ENCODE measurements at regions not wholly inside any gene's neighbourhood (a gene's known extent, or its start where the extent isn't known, plus 50 kb on each side); places are given as distances from the start of the nearest gene placed in this dataset.

DNA sequence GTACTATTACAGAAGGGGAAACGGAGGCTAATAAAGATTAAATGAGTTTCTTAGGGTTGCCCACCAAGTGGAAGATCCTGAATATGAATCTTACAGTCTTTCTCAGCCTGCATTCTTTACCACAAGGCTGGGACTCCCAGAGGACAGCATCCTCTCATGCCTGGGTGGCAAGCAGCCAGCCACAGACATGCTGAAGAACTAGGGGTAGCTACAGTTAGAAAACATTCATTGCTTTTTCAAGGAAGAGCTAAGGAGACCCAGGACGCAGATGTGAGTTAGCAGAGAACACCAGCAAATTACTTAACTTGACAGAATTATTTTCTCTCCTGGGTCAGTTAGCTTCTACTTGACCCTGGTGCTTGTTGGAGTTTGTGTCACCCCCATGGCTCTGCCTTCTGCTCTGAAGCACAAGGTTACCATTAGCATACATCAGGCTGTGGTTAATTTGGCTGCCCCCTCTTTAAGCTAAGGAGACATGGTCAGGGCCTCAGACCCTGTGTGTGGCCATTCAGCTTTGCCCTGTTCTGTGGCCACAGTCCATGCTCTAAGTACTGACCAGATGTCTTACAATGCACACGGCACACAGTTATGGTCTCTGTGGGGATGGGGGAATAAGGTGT, 132.3 kb upstream of the TNP1 start:
- DNase-seq (no peak), ATAC-seq (ENCODE audit: low read depth) (no peak)
- no peaks in the 10 kb centered on the region for H3K9me3 Mint-ChIP-seq (ENCODE audit: insufficient read depth)
- Histone ChIP-seq H3K9me3 (ENCODE audit: control extremely low read depth in 1 of 3, control insufficient read depth in 2 of 3, insufficient read depth in 1 of 3, low read length in 2 of 3) (no peaks in the 10 kb centered on the region), H2AFZ (ENCODE audit: insufficient read depth, low read depth, low read length, poor library complexity, severe bottlenecking) (no peak overlapping the region), H3K27ac (ENCODE audit: low read length in 2 of 2) (no peak overlapping the region), H3K4me3 (ENCODE audit: control extremely low read depth in 1 of 5, extremely low read depth in 1 of 5, insufficient read depth in 1 of 5, low read depth in 2 of 5, low read length in 4 of 5) (no peak overlapping the region), H3K79me2 (ENCODE audit: control insufficient read depth, insufficient read depth, low read length) (no peaks in the 10 kb centered on the region), H4K20me1 (ENCODE audit: control insufficient read depth, insufficient read depth, low read length, poor library complexity, severe bottlenecking) (no peaks in the 10 kb centered on the region), H3K36me3 (replicated peaks in 1 of 2; ENCODE audit: control extremely low read depth in 1 of 2, control insufficient read depth in 1 of 2, extremely low read depth in 1 of 2, insufficient read depth in 2 of 2, low read length in 1 of 2) (no peaks in the 10 kb centered on the region), H3K27me3 (replicated peaks in 1 of 4; ENCODE audit: control extremely low read depth in 1 of 4, control insufficient read depth in 3 of 4, insufficient read depth in 4 of 4, low read length in 3 of 4) (no peaks in the 10 kb centered on the region), H3K4me2 (replicated peaks; ENCODE audit: low read depth, low read length, poor library complexity, severe bottlenecking) (no peak overlapping the region), H3K9ac (ENCODE audit: low read length) (no peak overlapping the region), H3K4me1 (ENCODE audit: control insufficient read depth in 2 of 2, insufficient read depth in 2 of 2, low read length in 2 of 2) (no peaks in the 10 kb centered on the region)
- H3K4me3 Mint-ChIP-seq: no peak overlapping the region
- H3K27me3 Mint-ChIP-seq: peaks cover 8% of the 10 kb centered on the region
- CTCF ChIA-PET: interaction anchor here (0.7 kb wide), 1 partner anchor 25 kb away, joined by 3 read pairs; no protein-coding TSS in a partner anchor
- 100% methylated on average over 2 of the region's 3 CpGs for WGBS (ENCODE audit: insufficient coverage)
- POLR2A ChIA-PET: no interaction called here
- H3K4me1 Mint-ChIP-seq: no peaks in the 10 kb centered on the region
- no peak for TF ChIP-seq EZH2 (IDR thresholded peaks at IDR 0.05; ENCODE audit: borderline replicate concordance, insufficient read depth, low read depth, low read length, poor library complexity, severe bottlenecking)
- TF ChIP-seq, protein P1, sequence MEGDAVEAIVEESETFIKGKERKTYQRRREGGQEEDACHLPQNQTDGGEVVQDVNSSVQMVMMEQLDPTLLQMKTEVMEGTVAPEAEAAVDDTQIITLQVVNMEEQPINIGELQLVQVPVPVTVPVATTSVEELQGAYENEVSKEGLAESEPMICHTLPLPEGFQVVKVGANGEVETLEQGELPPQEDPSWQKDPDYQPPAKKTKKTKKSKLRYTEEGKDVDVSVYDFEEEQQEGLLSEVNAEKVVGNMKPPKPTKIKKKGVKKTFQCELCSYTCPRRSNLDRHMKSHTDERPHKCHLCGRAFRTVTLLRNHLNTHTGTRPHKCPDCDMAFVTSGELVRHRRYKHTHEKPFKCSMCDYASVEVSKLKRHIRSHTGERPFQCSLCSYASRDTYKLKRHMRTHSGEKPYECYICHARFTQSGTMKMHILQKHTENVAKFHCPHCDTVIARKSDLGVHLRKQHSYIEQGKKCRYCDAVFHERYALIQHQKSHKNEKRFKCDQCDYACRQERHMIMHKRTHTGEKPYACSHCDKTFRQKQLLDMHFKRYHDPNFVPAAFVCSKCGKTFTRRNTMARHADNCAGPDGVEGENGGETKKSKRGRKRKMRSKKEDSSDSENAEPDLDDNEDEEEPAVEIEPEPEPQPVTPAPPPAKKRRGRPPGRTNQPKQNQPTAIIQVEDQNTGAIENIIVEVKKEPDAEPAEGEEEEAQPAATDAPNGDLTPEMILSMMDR (IDR thresholded peaks at IDR 0.05): no peak
- intact Hi-C loops (cut with micrococcal nuclease): no loop called here
- no peak overlapping the region for H3K27ac Mint-ChIP-seq

DNA sequence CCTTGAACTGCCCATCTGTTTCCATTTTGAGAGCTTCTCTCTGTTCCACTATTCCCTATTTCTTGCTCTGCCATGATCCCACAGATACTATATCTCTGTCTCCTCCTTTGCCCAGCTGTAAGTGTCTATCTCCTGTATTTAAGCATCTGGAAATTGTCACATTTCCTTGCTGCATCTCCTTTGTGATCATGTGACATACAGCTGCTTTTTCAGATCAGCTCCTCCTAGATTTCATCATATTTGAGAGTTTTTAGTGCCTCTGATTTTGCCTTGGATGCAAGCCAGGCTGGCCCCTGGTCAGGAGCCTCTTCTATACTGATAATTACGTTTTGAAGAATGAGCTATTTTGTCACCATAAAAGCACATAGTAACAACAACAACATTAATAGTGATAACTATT, 131.7 kb upstream of the TNP1 start:
- no peak overlapping the region for H3K4me2 ChIP-seq (replicated peaks; ENCODE audit: low read depth, low read length, poor library complexity, severe bottlenecking)
- Mint-ChIP-seq H3K27ac (no peak overlapping the region), H3K27me3 (peaks cover 5% of the 10 kb centered on the region), H3K9me3 (ENCODE audit: insufficient read depth) (no peaks in the 10 kb centered on the region), H3K4me3 (no peak overlapping the region), H3K4me1 (no peaks in the 10 kb centered on the region)
- no peaks in the 10 kb centered on the region for H3K79me2 ChIP-seq (ENCODE audit: control insufficient read depth, insufficient read depth, low read length)
- POLR2A ChIA-PET: no interaction called here
- intact Hi-C loops (cut with micrococcal nuclease): no loop called here
- CTCF ChIA-PET: interaction anchor here (0.7 kb wide), 1 partner anchor 25 kb away, joined by 3 read pairs; no protein-coding TSS in a partner anchor
- no peaks in the 10 kb centered on the region for H3K27me3 ChIP-seq (replicated peaks in 1 of 4; ENCODE audit: control extremely low read depth in 1 of 4, control insufficient read depth in 3 of 4, insufficient read depth in 4 of 4, low read length in 3 of 4)
- no peaks in the 10 kb centered on the region for H3K4me1 ChIP-seq (ENCODE audit: control insufficient read depth in 2 of 2, insufficient read depth in 2 of 2, low read length in 2 of 2)
- H3K27ac ChIP-seq (ENCODE audit: low read length in 2 of 2): no peak overlapping the region
- H4K20me1 ChIP-seq (ENCODE audit: control insufficient read depth, insufficient read depth, low read length, poor library complexity, severe bottlenecking): no peaks in the 10 kb centered on the region
- no peak overlapping the region for H3K4me3 ChIP-seq (ENCODE audit: control extremely low read depth in 1 of 5, extremely low read depth in 1 of 5, insufficient read depth in 1 of 5, low read depth in 2 of 5, low read length in 4 of 5)
- no peak for DNase-seq
- WGBS (ENCODE audit: insufficient coverage): no CpG with 5 or more reads among the region's 1 CpG
- no peaks in the 10 kb centered on the region for H3K9me3 ChIP-seq (ENCODE audit: control extremely low read depth in 1 of 3, control insufficient read depth in 2 of 3, insufficient read depth in 1 of 3, low read length in 2 of 3)
- no peak for TF ChIP-seq EZH2 (IDR thresholded peaks at IDR 0.05; ENCODE audit: borderline replicate concordance, insufficient read depth, low read depth, low read length, poor library complexity, severe bottlenecking)
- TF ChIP-seq, protein P1 (IDR thresholded peaks at IDR 0.05): no peak
- H3K9ac ChIP-seq (ENCODE audit: low read length): no peak overlapping the region
- no peak for ATAC-seq (ENCODE audit: low read depth)
- no peaks in the 10 kb centered on the region for H3K36me3 ChIP-seq (replicated peaks in 1 of 2; ENCODE audit: control extremely low read depth in 1 of 2, control insufficient read depth in 1 of 2, extremely low read depth in 1 of 2, insufficient read depth in 2 of 2, low read length in 1 of 2)
- no peak overlapping the region for H2AFZ ChIP-seq (ENCODE audit: insufficient read depth, low read depth, low read length, poor library complexity, severe bottlenecking)
